Uterus (tissue), 3 donors: ENCODE measurements at regions not wholly inside any gene's neighbourhood (a gene's known extent, or its start where the extent isn't known, plus 50 kb on each side); places are given as distances from the start of the nearest gene placed in this dataset.

Experiments used
- DNase-seq, 2 donors: peaks; one replicate each; pipeline ENCODE4 v3.0.0-alpha.2; 2019 to 2020
- H3K27ac ChIP-seq, 2 donors: fragments of 200-600 bp; sonication (generic); 1 replicate in 1 of 2; 2 replicates in 1 of 2; pipeline ENCODE4 v1.5.1; 2016 to 2018
- H3K27me3 ChIP-seq, 2 donors: fragments of 200-600 bp; sonication (generic); one replicate each; pipeline ENCODE4 v1.5.1; 2018 to 2019; ENCODE audit warnings: control low read depth in 1 of 2
- H3K36me3 ChIP-seq, 2 donors: fragments of 200-600 bp; sonication (generic); one replicate each; pipeline ENCODE4 v1.5.1; 2019; ENCODE audit warnings: control low read depth in 1 of 2
- H3K4me1 ChIP-seq, 2 donors: fragments of 200-600 bp; sonication (generic); one replicate each; pipeline ENCODE4 v1.5.1; 2018 to 2019; ENCODE audit warnings: control low read depth in 1 of 2
- H3K4me3 ChIP-seq, 2 donors: fragments of 200-600 bp; sonication (generic); 1 replicate in 1 of 2; 2 replicates in 1 of 2; pipeline ENCODE4 v1.5.1; 2018 to 2019; ENCODE audit warnings: mild to moderate bottlenecking in 1 of 2
- H3K9me3 ChIP-seq, 2 donors: fragments of 200-600 bp; sonication (generic); one replicate each; pipeline ENCODE4 v1.5.1; 2019; ENCODE audit warnings: control low read depth in 1 of 2
- POLR2A ChIP-seq, 2 donors: fragments of 450-650 bp; IDR thresholded peaks; one replicate each; pipeline ENCODE4 v1.6.1; 2016; ENCODE audit warnings: antibody characterized with exemption in 2 of 2, mild to moderate bottlenecking in 1 of 2, moderate library complexity in 1 of 2
- intact Hi-C: fragments of 100-400 bp; cut with DNase I; formaldehyde crosslinking; loops from one replicate; pipeline ENCODE4 v1.15.1; 2023; ENCODE audit warnings: low total_unique reads
- TF ChIP-seq, protein P1 (sequence below), 4 experiments: fragments of 200-600 bp in 2 of 4; fragments of 450-650 bp in 2 of 4; sonication (generic) in 2 of 4; IDR thresholded peaks; one replicate each; pipeline ENCODE4 v1.5.1; 2016 to 2019; ENCODE audit warnings: antibody characterized with exemption in 4 of 4, mild to moderate bottlenecking in 2 of 4, moderate library complexity in 1 of 4
- donor health status: DM: yes; HTN: yes; CAD: no.

DNA sequence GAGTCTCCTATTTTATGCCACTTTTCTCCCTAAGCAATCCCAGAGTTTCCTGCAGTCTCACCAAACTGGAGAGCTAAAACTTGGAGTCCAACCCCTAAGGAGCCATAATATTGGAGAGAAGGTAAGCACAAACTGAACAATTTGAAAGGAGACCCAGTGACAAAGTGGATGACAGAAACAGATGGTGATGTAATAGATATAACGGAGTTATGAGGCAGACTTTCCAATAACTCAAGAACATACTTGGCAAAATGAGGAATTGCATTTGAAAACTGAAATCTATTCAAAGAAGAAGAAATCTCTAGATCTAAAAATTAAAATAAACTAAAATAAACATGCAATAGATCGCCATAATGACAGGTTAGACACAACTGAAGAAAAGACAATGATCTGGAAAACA, 200.9 kb upstream of the MIR17HG start:
- Histone ChIP-seq H3K27ac (no peak overlapping the region), H3K27me3 (no peaks in the 10 kb centered on the region), H3K4me1 (no peaks in the 10 kb centered on the region), H3K36me3 (no peaks in the 10 kb centered on the region), H3K9me3 (no peaks in the 10 kb centered on the region), H3K4me3 (no peak overlapping the region)
- no peak for DNase-seq
- intact Hi-C loops: no loop called here
- TF ChIP-seq, protein P1, sequence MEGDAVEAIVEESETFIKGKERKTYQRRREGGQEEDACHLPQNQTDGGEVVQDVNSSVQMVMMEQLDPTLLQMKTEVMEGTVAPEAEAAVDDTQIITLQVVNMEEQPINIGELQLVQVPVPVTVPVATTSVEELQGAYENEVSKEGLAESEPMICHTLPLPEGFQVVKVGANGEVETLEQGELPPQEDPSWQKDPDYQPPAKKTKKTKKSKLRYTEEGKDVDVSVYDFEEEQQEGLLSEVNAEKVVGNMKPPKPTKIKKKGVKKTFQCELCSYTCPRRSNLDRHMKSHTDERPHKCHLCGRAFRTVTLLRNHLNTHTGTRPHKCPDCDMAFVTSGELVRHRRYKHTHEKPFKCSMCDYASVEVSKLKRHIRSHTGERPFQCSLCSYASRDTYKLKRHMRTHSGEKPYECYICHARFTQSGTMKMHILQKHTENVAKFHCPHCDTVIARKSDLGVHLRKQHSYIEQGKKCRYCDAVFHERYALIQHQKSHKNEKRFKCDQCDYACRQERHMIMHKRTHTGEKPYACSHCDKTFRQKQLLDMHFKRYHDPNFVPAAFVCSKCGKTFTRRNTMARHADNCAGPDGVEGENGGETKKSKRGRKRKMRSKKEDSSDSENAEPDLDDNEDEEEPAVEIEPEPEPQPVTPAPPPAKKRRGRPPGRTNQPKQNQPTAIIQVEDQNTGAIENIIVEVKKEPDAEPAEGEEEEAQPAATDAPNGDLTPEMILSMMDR (IDR thresholded peaks at IDR 0.05): no peak
- TF ChIP-seq POLR2A (IDR thresholded peaks at IDR 0.05): no peak

DNA sequence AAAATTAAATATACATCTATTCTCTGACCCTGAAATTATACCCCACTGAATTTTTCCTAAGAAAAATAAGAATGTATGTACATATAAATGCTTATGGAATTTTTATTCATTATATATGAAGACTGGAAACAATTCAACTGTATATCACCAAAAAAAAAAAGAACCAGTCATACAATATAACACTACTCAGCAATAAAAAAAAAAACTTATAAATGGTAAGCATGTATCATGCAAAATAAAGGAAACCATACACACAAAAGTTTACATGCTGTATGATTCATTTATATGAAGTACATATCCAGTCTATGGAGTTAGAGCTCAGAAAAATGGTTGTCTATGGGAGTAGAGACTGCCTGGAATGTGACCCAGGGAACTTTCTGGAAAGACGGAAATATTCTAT, 199.4 kb upstream of the MIR17HG start:
- H3K4me1 ChIP-seq: no peaks in the 10 kb centered on the region
- intact Hi-C loops: no loop called here
- no peak for DNase-seq
- no peaks in the 10 kb centered on the region for H3K36me3 ChIP-seq
- no peak overlapping the region for H3K27ac ChIP-seq
- no peak for TF ChIP-seq POLR2A (IDR thresholded peaks at IDR 0.05)
- TF ChIP-seq, protein P1 (IDR thresholded peaks at IDR 0.05): no peak
- H3K27me3 ChIP-seq: no peaks in the 10 kb centered on the region
- no peak overlapping the region for H3K4me3 ChIP-seq
- H3K9me3 ChIP-seq: no peaks in the 10 kb centered on the region

DNA sequence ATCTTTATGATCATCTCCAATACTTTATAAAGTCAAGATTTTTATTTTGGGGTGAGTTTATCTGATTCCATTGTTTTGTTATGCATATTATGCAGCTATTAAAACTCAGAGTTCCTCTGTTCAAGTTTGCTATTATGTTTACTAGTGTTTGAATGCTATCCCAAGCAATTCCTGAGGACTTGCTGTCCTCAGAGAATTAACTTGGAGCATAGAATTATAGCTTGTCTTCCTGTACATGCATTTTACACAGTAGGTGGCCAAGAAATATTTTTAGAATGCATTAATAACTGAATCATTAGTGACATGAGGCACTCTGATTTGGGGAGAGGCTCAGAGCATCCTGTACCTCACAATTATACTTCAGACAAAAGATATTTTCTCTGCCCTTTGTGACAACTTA, 195.6 kb upstream of the MIR17HG start:
- DNase-seq: no peak
- H3K27me3 ChIP-seq: no peaks in the 10 kb centered on the region
- no peak overlapping the region for H3K4me3 ChIP-seq
- no peaks in the 10 kb centered on the region for H3K9me3 ChIP-seq
- no peak overlapping the region for H3K27ac ChIP-seq
- H3K4me1 ChIP-seq: no peaks in the 10 kb centered on the region
- intact Hi-C loops: no loop called here
- no peak for TF ChIP-seq POLR2A (IDR thresholded peaks at IDR 0.05)
- TF ChIP-seq, protein P1 (IDR thresholded peaks at IDR 0.05): no peak
- H3K36me3 ChIP-seq: no peaks in the 10 kb centered on the region

DNA sequence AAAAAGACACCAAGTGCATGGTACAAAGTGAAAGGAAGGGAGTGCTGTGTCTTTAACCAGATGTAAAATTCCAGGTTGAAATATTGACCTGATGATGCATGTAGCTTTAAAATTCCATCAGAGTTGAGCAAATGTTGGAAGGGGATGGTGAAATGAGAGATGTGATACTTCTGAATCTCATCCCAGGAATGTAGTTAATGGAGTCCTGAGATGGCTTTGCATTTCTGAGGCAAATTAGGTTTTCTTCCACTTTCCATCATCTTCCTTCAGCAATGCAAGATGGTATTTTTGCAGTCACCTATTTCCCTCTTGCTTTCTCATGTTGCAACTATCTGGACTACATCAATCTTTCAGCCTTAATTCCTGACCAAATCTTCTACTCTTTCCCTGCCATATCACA, 194.1 kb upstream of the MIR17HG start:
- Histone ChIP-seq H3K9me3 (no peaks in the 10 kb centered on the region), H3K4me1 (no peaks in the 10 kb centered on the region), H3K27me3 (peaks cover 0 to 8% of the 10 kb centered on the region in 2 donors), H3K4me3 (no peak overlapping the region), H3K27ac (no peak overlapping the region), H3K36me3 (no peaks in the 10 kb centered on the region)
- DNase-seq: no peak
- TF ChIP-seq, protein P1 (IDR thresholded peaks at IDR 0.05): no peak
- no peak for TF ChIP-seq POLR2A (IDR thresholded peaks at IDR 0.05)
- intact Hi-C loops: no loop called here

DNA sequence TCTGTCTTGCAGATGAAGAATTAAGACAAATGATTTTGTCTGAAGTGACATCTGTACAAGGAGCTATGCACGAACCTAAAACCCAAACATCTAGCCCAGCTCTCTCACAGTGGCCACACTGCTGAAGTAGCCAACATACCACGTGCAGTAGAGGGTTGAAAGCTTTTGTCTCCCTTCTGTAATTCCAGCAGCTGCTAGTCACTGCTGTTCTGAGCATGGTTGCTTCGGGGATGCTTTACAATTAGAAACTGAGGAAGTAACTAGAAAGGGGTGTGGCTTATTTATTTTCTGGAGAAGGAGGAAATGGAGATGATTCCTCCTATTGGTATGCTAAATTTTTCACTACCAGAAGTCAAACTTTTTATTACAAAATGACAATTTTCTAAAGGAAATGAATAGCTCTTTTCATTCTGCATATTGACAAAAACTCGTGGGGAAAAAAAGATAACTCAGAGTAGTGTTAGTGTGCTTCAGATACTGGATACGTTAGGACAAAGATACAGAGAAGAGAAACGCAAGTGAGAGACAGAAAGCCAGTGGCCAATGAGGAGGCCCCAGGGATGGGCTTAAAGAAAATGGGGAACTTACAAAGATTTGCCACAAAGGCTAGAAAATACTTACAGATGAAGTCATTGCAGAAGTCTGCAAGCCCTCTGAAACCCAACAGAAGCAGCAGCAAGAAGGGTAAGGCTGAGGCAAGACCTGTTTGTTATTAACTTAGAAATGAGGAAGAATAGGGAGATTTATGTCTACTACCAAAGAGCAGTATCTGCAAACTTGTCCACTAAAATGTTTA, 192.7 kb upstream of the MIR17HG start:
- H3K36me3 ChIP-seq: no peaks in the 10 kb centered on the region
- H3K27me3 ChIP-seq: peaks cover 0 to 8% of the 10 kb centered on the region in 2 donors
- no peak for DNase-seq
- intact Hi-C loops: no loop called here
- H3K9me3 ChIP-seq: no peaks in the 10 kb centered on the region
- no peak overlapping the region for H3K4me3 ChIP-seq
- H3K27ac ChIP-seq: no peak overlapping the region
- H3K4me1 ChIP-seq: no peaks in the 10 kb centered on the region
- no peak for TF ChIP-seq POLR2A (IDR thresholded peaks at IDR 0.05)
- TF ChIP-seq, protein P1 (IDR thresholded peaks at IDR 0.05): no peak
